ENCODE measurements at regions not wholly inside any gene's neighbourhood (a gene's known extent, or its start where the extent isn't known, plus 50 kb on each side); places are given as distances from the start of the nearest gene placed in this dataset.

DNA sequence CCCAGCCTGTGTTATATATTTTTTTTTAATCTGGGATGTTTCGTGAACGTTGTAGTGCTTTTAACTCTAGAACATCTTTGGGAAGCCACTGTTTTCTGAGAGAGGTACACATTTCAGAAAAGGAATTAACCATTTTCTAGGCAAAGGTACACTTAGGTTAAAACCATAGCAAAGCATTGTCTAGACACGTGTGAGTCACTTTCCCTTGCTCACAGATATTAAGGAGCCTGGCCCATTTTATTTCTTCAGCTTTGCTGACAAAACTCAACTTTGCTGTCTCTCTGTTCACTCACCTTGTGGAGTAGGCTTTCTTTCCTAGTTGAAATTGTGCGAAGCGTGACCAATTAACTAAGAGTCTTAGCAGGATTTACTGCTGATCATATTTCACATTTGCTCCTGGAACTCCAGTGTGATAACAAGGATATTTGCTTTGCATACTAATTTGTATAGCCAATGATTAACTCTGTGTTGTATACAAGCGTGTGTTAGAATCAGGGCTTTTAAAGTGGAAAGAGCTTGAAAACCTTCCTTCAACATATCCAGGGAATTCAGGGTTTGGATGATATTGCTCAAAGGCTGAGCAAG lies 215.0 kb upstream of the AGAP1 start:
- Histone ChIP-seq H3K9me3 (replicated peaks; ENCODE audit: control insufficient read depth, insufficient read depth, low read length) (no peaks in the 10 kb centered on the region), H3K4me3 (replicated peaks in 1 of 3; ENCODE audit: insufficient read depth in 1 of 3, low read depth in 1 of 3, low read length in 3 of 3) (no peak overlapping the region), H3K4me1 (ENCODE audit: control insufficient read depth, extremely low read depth, insufficient read depth, low read length) (no peaks in the 10 kb centered on the region), H3K9me1 (replicated peaks; ENCODE audit: control insufficient read depth, extremely low read depth, insufficient read depth, low read length) (no peaks in the 10 kb centered on the region), H3K27me3 (ENCODE audit: control insufficient read depth in 2 of 2, insufficient read depth in 2 of 2, low read length in 2 of 2) (no peaks in the 10 kb centered on the region), H3K9ac (replicated peaks; ENCODE audit: extremely low read depth, insufficient read depth, low read length) (no peak overlapping the region), H3K79me2 (ENCODE audit: control insufficient read depth, insufficient read depth, low read length) (no peaks in the 10 kb centered on the region), H3K4me2 (ENCODE audit: insufficient read depth, low read length) (no peak overlapping the region), H2AFZ (ENCODE audit: low read depth, low read length) (no peak overlapping the region), H3K36me3 (ENCODE audit: control insufficient read depth in 2 of 2, extremely low read depth in 1 of 2, insufficient read depth in 2 of 2, low read length in 2 of 2) (no peaks in the 10 kb centered on the region), H3K27ac (ENCODE audit: insufficient read depth, low read depth, low read length) (no peak overlapping the region), H4K20me1 (replicated peaks; ENCODE audit: control insufficient read depth, extremely low read depth, insufficient read depth, low read length) (no peaks in the 10 kb centered on the region)
- no TSS peak for BruUV-seq (replicated peaks)
- CTCF ChIA-PET = interaction anchor here (1.4 kb wide), 1 partner anchor 8 kb away, joined by 3 read pairs; no protein-coding TSS in a partner anchor
- POLR2A ChIA-PET = no interaction called here
- intact Hi-C loops (cut with micrococcal nuclease) = loop anchor here (10.0 kb wide), 1 partner anchor 396 kb away; no protein-coding TSS in a partner anchor
- no peak for TF ChIP-seq POLR2AphosphoS5 (IDR thresholded peaks at IDR 0.05; ENCODE audit: insufficient read depth, low read depth, low read length)
- TF ChIP-seq FOS (IDR thresholded peaks at IDR 0.05; ENCODE audit: borderline replicate concordance, insufficient read depth, low read length) = no peak
- no peak for TF ChIP-seq POLR2A (IDR thresholded peaks at IDR 0.05; ENCODE audit: low read depth, low read length)
- no peak for TF ChIP-seq GATA2 (IDR thresholded peaks at IDR 0.05; ENCODE audit: insufficient read depth, insufficient read length, low read depth, low read length)
- DNase-seq (ENCODE audit: low read depth, low spot score) (peak; percentile 15), FAIRE-seq (no peak)
- dilution Hi-C loops (cut with MboI; ENCODE audit: extremely low pct_ligation_motif_present, low sequenced_read_pairs) = no loop called here

DNA sequence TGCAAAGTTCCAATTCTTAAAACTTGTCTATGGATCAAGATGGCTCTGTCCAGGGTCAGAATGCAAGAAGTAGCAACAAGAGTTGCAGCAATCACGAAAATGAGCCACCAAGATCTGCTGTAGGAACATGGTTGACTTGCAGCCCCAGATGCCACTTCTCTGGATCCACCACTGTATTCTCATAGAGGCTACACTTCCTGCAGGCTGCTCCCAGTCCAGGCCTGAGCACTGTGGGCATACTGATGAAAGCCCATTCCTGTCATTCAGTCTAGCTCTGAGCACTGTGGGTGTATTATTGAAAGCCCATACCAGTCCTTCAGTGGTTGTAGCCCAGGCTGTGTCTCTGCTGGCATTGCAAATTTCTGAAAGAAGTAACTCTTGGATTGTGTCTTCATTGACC lies 213.9 kb upstream of the AGAP1 start:
- no peak for TF ChIP-seq MYC (IDR thresholded peaks at IDR 0.05; ENCODE audit: low read depth, low read length)
- TF ChIP-seq, protein P1, sequence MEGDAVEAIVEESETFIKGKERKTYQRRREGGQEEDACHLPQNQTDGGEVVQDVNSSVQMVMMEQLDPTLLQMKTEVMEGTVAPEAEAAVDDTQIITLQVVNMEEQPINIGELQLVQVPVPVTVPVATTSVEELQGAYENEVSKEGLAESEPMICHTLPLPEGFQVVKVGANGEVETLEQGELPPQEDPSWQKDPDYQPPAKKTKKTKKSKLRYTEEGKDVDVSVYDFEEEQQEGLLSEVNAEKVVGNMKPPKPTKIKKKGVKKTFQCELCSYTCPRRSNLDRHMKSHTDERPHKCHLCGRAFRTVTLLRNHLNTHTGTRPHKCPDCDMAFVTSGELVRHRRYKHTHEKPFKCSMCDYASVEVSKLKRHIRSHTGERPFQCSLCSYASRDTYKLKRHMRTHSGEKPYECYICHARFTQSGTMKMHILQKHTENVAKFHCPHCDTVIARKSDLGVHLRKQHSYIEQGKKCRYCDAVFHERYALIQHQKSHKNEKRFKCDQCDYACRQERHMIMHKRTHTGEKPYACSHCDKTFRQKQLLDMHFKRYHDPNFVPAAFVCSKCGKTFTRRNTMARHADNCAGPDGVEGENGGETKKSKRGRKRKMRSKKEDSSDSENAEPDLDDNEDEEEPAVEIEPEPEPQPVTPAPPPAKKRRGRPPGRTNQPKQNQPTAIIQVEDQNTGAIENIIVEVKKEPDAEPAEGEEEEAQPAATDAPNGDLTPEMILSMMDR (IDR thresholded peaks at IDR 0.05; ENCODE audit: extremely low read depth in 1 of 2, insufficient read depth in 1 of 2, low read depth in 1 of 2, low read length in 2 of 2) = no peak
- Histone ChIP-seq H3K79me2 (ENCODE audit: control insufficient read depth, insufficient read depth, low read length) (no peaks in the 10 kb centered on the region), H4K20me1 (replicated peaks; ENCODE audit: control insufficient read depth, extremely low read depth, insufficient read depth, low read length) (no peaks in the 10 kb centered on the region), H3K27ac (ENCODE audit: insufficient read depth, low read depth, low read length) (no peak overlapping the region), H3K9ac (replicated peaks; ENCODE audit: extremely low read depth, insufficient read depth, low read length) (no peak overlapping the region), H3K36me3 (ENCODE audit: control insufficient read depth in 2 of 2, extremely low read depth in 1 of 2, insufficient read depth in 2 of 2, low read length in 2 of 2) (no peaks in the 10 kb centered on the region), H2AFZ (ENCODE audit: low read depth, low read length) (no peak overlapping the region), H3K4me3 (replicated peaks in 1 of 3; ENCODE audit: insufficient read depth in 1 of 3, low read depth in 1 of 3, low read length in 3 of 3) (no peak overlapping the region), H3K9me1 (replicated peaks; ENCODE audit: control insufficient read depth, extremely low read depth, insufficient read depth, low read length) (no peaks in the 10 kb centered on the region), H3K4me2 (ENCODE audit: insufficient read depth, low read length) (no peak overlapping the region), H3K27me3 (ENCODE audit: control insufficient read depth in 2 of 2, insufficient read depth in 2 of 2, low read length in 2 of 2) (no peaks in the 10 kb centered on the region), H3K4me1 (ENCODE audit: control insufficient read depth, extremely low read depth, insufficient read depth, low read length) (no peaks in the 10 kb centered on the region), H3K9me3 (replicated peaks; ENCODE audit: control insufficient read depth, insufficient read depth, low read length) (no peaks in the 10 kb centered on the region)
- dilution Hi-C loops (cut with MboI; ENCODE audit: extremely low pct_ligation_motif_present, low sequenced_read_pairs) = no loop called here
- ChIA-PET CTCF (interaction anchor here (1.4 kb wide), 1 partner anchor 9 kb away, joined by 3 read pairs; no protein-coding TSS in a partner anchor), POLR2A (no interaction called here)
- DNase-seq (ENCODE audit: low read depth, low spot score) (no peak), FAIRE-seq (no peak)
- BruUV-seq (replicated peaks) = no TSS peak
- intact Hi-C loops (cut with micrococcal nuclease) = loop anchor here (10.0 kb wide), 1 partner anchor 395 kb away; no protein-coding TSS in a partner anchor
